ENCODE measurements at regions not wholly inside any gene's neighbourhood (a gene's known extent, or its start where the extent isn't known, plus 50 kb on each side); places are given as distances from the start of the nearest gene placed in this dataset.
"Not testable (repeated sequence)": the region's sequence is repeated elsewhere in the genome, so short reads cannot be mapped to it uniquely, and the experiment has no call there.

DNA sequence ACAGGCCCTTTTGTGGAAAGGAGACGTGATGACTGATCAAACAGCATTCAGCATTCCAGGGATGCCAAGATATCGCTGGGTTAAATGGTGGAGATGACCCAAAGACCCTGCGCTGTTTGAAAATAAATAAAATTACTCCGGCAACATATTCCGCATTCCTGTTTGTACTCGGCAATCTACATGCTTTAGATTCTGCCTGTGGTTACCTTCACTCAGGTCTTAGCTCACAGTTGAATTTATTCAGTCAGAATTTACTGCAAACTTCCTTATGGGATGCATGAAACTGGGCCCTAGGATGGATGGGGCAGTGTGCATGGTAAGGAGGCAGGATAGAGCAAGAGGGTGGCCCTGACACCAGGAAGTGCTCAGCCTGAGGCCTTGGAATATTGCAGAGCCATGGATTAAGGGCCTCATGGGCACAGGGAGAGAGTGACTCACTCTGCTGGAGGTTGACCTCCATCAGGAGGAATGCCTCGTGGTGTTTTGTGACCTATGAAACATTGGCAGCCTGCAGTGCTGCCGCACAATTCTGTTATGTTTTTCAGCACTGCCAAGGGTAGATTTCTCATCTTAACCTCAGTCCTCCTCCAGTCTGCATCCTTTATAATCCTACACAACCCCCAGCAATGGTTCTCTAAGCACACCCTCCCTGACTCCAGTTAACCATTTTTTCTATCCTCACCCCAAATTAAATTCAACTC, 321.4 kb downstream of the IRS1 start:
- DNase-seq: peak in 2 of 58 donors; percentile 1 to 4

GRCh38 chr2:226477221-226478108, 322.2 kb downstream of the IRS1 start:
- DNase-seq: peak in 2 of 58 donors; percentile 0

- no peak for DNase-seq
These were observed 324.0 kb downstream of the IRS1 start for GRCh38 chr2:226475650-226476049.

GRCh38 chr2:226474131-226474530, 325.5 kb downstream of the IRS1 start:
- no peak for DNase-seq

DNA sequence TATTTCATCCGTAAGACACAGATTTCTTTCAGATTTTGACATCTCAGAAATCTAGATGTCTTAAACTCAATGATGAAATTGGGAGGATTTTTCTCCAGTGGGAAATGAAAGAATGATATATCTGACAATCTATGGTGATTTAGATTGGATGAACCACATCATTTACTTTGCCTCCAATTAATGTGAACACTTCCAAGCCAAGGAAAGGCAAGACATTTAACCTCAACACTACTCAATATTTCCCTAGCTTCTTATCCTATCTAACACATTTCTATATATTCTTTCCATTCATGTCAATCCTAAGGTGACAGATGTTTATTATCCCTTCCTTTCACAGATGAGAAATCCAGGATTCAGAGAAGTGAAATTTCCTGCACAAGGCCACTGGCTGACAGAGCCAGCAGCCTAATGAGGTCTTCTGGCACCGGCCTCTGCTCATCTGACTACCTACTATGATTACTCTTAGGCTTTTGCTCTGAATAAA, 327.6 kb downstream of the IRS1 start:
- DNase-seq: no peak

GRCh38 chr2:226467633-226468032, 332.0 kb downstream of the IRS1 start:
- DNase-seq: no peak

- DNase-seq: no peak
These were observed 332.4 kb downstream of the IRS1 start for GRCh38 chr2:226467221-226467620.

- DNase-seq: no peak
These were observed 333.0 kb downstream of the IRS1 start for GRCh38 chr2:226466589-226466988.

GRCh38 chr2:226466124-226466523, 333.5 kb downstream of the IRS1 start:
- DNase-seq: no peak

DNA sequence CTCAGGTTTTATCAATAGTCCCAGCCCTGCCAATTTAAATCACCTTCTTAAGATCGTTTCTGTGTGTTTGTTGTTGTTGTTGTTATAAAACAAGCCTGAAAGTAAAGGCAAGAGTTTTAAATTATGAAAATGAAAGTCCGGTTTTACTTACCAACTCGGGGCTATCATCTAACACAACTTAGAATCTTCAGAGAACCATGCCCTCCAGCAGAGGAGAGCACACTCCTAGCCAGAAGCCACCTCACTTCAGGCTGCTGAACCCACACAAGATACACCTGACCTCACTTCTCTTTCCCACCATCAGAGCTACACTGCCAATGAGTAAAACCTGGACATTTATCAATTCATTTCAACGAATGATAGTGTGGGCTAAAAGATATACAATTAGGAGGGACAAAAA, 335.2 kb downstream of the IRS1 start:
- DNase-seq: no peak

GRCh38 chr2:226463154-226463553, 336.5 kb downstream of the IRS1 start:
- DNase-seq: no peak

DNA sequence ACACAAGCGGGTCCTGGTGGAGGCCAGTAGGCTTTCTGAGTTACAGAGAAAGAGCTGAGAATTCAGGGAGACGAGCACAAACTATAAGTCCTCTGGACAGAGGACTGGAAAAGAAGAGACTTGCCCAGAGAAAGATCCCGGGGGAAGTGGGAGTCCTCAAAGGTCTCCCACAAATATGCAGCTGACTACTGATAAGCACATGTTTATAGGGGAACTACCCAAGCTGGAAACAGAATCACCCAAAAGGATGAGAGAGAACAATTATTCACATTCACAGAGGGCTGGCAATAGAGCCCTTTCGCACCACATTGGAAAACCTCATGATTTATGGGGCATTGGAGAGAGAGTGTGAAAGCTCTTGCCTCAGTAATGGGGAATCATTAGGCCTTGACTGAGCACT, 337.6 kb downstream of the IRS1 start:
- no peak for DNase-seq

DNA sequence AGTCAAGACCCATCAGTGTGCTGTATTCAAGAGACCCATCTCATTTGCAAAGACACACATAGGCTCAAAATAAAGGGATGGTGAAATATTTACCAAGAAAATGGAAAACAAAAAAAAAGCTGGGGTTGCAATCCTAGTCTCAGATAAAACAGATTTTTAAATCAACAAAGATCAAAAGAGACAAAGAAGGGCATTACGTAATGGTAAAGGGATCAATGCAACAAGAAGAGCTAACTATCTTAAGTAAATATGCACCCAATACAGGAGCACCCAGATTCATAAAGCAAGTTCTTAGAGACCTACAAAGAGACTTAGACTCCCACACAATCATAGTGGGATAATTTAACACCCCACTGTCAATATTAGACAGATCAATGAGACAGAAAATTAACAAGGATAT, 343.5 kb downstream of the IRS1 start:
- DNase-seq: not testable (repeated sequence)

DNA sequence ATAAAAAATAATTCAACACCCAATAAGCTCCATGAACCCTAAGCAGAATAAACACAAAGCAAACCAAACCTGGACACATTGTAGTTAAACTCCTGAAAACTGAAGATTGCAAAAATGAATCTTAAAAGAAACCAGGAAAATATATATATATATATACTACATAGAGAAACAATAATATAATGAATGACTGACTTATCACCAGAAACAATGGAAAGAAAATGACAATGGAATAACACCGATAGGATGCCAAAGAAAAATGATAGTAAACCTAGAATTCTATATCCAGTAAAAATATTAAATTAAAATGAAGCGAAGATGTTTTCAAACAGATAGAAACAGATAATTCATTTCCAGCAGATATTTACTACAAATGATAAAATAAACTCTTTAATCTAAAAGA, 346.9 kb downstream of the IRS1 start:
- DNase-seq: no peak

GRCh38 chr2:226451486-226451885, 348.1 kb downstream of the IRS1 start:
- DNase-seq: no peak

GRCh38 chr2:226450141-226450540, 349.5 kb downstream of the IRS1 start:
- DNase-seq: no peak

- DNase-seq: no peak
These were observed 352.0 kb downstream of the IRS1 start for GRCh38 chr2:226447338-226448300.

DNA sequence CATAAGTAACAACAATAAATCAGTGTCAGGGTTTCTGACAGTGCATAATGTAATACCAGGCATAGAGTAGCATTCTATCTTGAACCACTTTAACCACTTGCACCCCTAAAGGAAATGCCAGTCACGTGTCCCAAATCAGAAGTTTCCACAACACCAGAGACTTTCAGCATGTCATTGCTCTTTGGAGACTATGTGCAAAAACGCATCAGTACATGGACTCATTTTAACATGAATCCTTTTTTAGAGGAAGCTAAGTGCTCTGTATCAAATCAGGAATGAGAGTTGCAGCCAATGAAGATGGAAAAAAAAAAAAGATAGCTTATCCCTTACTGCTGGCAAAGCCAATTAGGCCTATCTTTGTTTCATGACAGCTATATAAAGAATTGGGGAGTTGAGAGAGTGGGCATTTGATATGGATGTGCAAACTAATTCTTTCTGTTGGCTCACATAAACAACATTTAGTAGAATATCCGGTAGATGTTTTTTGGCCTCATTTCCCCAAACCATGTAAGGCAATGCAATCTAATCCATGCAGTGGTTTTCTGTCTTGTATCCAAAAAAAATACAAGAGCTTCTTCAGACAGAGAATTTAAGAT, 353.1 kb downstream of the IRS1 start:
- no peak for DNase-seq

DNA sequence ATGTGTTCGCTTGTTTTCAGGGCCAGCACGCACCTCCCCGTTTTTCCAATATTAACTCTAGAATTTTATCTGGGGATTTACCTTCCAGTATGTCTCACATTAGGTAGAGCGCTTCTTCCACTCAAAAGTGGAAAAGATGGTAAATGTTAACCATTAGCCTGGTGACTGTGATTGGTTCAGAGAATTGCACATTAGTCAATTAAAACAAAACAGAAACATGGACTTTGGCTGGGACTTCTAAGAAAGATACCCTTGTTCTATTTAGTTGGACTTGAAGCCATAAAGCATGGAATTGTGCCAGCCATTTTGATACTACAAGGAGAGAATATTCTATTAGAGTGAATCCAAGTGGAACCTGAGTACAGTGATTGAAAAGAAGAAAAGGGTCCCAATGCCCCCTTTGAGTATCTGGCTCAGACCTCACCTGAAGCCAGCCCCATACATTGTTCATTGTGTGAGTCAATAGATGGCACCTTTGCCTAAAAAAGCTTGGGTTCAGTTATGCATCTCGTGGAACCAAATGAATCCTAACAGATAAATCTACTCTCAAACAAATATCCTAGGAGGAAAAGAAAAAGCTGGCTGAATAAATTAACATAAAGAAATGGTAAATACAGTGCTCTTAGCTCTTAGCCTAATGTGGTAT, 354.3 kb downstream of the IRS1 start:
- DNase-seq: no peak

DNA sequence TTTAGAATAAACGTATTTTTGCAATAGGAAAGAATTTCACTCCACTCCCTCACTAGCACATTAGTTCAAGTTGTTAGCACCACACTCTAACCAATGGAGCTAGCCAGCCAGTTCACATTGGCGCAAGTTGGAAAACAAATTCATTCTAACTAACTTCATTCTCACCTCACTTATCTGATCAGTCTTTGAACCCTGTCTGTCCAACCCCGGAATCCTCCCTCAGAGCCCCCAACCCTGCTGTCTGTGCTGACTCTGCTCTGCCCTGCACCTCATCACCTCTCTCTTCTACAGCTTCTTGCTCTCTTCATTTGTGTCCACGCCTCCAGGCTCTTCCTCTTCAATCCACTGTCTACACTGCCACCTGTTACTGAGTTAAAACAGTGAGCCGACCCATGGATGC, 356.5 kb downstream of the IRS1 start:
- no peak for DNase-seq

Measured in anterior cingulate cortex (tissue), 58 donors.